HEK293 (cell line): ENCODE measurements at regions not wholly inside any gene's neighbourhood (a gene's known extent, or its start where the extent isn't known, plus 50 kb on each side); places are given as distances from the start of the nearest gene placed in this dataset.

ENCODE experiments used
- MZF1 ChIP-seq: fragments of 450-650 bp; formaldehyde crosslinking; IDR thresholded peaks from 2 replicates; pipeline ENCODE4 v1.5.1; 2017; ENCODE audit warnings: missing biosample characterization, missing genetic modification characterization, borderline replicate concordance
- ZBTB21 ChIP-seq: fragments of 450-650 bp; formaldehyde crosslinking; IDR thresholded peaks from 2 replicates; pipeline ENCODE4 v1.5.1; 2017; ENCODE audit warnings: missing biosample characterization, missing genetic modification characterization
- ZNF24 ChIP-seq: fragments of 450-650 bp; formaldehyde crosslinking; IDR thresholded peaks from 2 replicates; pipeline ENCODE4 v1.5.1; 2016; ENCODE audit warnings: missing biosample characterization, missing genetic modification characterization
- ZNF521 ChIP-seq: fragments of 450-650 bp; formaldehyde crosslinking; IDR thresholded peaks from 2 replicates; pipeline ENCODE4 v1.5.1; 2017; ENCODE audit warnings: missing biosample characterization, mild to moderate bottlenecking, missing genetic modification characterization
- TF ChIP-seq, protein P1 (sequence below): fragments of 450-650 bp; formaldehyde crosslinking; IDR thresholded peaks from 2 replicates; pipeline ENCODE4 v1.5.1; 2016; ENCODE audit warnings: missing biosample characterization, missing genetic modification characterization
- TF ChIP-seq, protein P2 (sequence below): fragments of 450-650 bp; formaldehyde crosslinking; IDR thresholded peaks from 2 replicates; pipeline ENCODE4 v1.5.1; 2016; ENCODE audit warnings: missing biosample characterization, missing genetic modification characterization
- TF ChIP-seq, protein P3 (sequence below): fragments of 450-650 bp; formaldehyde crosslinking; IDR thresholded peaks from 2 replicates; pipeline ENCODE4 v1.5.1; 2016; ENCODE audit warnings: missing biosample characterization, missing genetic modification characterization
- TF ChIP-seq, protein P4 (sequence below): fragments of 450-650 bp; formaldehyde crosslinking; IDR thresholded peaks from 2 replicates; pipeline ENCODE4 v1.5.1; 2016; ENCODE audit warnings: missing biosample characterization, missing genetic modification characterization
- TF ChIP-seq, protein P5 (sequence below): fragments of 450-650 bp; formaldehyde crosslinking; IDR thresholded peaks from 2 replicates; pipeline ENCODE4 v1.5.1; 2016; ENCODE audit warnings: missing biosample characterization, missing genetic modification characterization
- TF ChIP-seq, protein P6 (sequence below): sonication (generic); formaldehyde crosslinking; IDR thresholded peaks from 2 replicates; pipeline ENCODE4 v1.8.1; 2022; ENCODE audit warnings: mild to moderate bottlenecking, moderate library complexity, missing genetic modification reagents

DNA sequence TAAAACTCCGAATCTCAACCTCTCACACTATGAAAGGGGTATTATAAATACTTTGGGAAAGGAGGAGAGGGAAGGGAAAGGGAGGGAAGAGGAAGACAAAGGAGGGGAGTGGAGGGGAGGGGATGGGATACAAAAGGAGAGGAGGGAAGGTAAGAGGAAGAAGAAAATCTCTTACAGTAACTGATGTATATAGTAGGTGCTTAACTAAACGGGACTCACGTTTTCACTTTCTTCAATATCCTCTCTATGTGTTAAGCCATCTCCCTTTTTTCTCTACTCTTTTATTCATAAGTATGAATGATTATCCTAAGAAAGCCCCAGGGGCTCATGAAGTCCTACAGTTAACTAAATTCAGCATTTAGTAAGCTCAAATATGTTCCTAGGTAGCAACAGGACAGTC, 729.6 kb upstream of the NR2F2 start:
- TF ChIP-seq, protein P1, sequence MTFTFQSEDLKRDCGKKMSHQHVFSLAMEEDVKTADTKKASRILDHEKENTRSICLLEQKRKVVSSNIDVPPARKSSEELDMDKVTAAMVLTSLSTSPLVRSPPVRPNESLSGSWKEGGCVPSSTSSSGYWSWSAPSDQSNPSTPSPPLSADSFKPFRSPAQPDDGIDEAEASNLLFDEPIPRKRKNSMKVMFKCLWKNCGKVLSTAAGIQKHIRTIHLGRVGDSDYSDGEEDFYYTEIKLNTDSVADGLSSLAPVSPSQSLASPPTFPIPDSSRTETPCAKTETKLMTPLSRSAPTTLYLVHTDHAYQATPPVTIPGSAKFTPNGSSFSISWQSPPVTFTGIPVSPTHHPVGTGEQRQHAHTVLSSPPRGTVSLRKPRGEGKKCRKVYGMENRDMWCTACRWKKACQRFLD (tag by site-specific recombination): no peak
- TF ChIP-seq, protein P2, sequence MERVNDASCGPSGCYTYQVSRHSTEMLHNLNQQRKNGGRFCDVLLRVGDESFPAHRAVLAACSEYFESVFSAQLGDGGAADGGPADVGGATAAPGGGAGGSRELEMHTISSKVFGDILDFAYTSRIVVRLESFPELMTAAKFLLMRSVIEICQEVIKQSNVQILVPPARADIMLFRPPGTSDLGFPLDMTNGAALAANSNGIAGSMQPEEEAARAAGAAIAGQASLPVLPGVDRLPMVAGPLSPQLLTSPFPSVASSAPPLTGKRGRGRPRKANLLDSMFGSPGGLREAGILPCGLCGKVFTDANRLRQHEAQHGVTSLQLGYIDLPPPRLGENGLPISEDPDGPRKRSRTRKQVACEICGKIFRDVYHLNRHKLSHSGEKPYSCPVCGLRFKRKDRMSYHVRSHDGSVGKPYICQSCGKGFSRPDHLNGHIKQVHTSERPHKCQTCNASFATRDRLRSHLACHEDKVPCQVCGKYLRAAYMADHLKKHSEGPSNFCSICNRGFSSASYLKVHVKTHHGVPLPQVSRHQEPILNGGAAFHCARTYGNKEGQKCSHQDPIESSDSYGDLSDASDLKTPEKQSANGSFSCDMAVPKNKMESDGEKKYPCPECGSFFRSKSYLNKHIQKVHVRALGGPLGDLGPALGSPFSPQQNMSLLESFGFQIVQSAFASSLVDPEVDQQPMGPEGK (tag by site-specific recombination): no peak
- no peak for TF ChIP-seq ZNF521
- TF ChIP-seq, protein P3, sequence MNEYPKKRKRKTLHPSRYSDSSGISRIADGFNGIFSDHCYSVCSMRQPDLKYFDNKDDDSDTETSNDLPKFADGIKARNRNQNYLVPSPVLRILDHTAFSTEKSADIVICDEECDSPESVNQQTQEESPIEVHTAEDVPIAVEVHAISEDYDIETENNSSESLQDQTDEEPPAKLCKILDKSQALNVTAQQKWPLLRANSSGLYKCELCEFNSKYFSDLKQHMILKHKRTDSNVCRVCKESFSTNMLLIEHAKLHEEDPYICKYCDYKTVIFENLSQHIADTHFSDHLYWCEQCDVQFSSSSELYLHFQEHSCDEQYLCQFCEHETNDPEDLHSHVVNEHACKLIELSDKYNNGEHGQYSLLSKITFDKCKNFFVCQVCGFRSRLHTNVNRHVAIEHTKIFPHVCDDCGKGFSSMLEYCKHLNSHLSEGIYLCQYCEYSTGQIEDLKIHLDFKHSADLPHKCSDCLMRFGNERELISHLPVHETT: no peak
- TF ChIP-seq, protein P4, sequence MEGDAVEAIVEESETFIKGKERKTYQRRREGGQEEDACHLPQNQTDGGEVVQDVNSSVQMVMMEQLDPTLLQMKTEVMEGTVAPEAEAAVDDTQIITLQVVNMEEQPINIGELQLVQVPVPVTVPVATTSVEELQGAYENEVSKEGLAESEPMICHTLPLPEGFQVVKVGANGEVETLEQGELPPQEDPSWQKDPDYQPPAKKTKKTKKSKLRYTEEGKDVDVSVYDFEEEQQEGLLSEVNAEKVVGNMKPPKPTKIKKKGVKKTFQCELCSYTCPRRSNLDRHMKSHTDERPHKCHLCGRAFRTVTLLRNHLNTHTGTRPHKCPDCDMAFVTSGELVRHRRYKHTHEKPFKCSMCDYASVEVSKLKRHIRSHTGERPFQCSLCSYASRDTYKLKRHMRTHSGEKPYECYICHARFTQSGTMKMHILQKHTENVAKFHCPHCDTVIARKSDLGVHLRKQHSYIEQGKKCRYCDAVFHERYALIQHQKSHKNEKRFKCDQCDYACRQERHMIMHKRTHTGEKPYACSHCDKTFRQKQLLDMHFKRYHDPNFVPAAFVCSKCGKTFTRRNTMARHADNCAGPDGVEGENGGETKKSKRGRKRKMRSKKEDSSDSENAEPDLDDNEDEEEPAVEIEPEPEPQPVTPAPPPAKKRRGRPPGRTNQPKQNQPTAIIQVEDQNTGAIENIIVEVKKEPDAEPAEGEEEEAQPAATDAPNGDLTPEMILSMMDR: no peak
- TF ChIP-seq, protein P5, sequence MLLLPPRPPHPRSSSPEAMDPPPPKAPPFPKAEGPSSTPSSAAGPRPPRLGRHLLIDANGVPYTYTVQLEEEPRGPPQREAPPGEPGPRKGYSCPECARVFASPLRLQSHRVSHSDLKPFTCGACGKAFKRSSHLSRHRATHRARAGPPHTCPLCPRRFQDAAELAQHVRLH (tag by site-specific recombination): no peak
- TF ChIP-seq, protein P6, sequence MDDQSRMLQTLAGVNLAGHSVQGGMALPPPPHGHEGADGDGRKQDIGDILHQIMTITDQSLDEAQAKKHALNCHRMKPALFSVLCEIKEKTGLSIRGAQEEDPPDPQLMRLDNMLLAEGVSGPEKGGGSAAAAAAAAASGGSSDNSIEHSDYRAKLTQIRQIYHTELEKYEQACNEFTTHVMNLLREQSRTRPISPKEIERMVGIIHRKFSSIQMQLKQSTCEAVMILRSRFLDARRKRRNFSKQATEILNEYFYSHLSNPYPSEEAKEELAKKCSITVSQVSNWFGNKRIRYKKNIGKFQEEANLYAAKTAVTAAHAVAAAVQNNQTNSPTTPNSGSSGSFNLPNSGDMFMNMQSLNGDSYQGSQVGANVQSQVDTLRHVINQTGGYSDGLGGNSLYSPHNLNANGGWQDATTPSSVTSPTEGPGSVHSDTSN: no peak
- no peak for TF ChIP-seq MZF1 (tag by site-specific recombination)
- TF ChIP-seq ZNF24 (tag by site-specific recombination): no peak
- TF ChIP-seq ZBTB21 (tag by site-specific recombination): no peak
